ENCODE measurements at regions not wholly inside any gene's neighbourhood (a gene's known extent, or its start where the extent isn't known, plus 50 kb on each side); places are given as distances from the start of the nearest gene placed in this dataset.

- Histone ChIP-seq H3K4me1 (ENCODE audit: control extremely low read depth in 1 of 4, control insufficient read depth in 4 of 4, insufficient read depth in 4 of 4, low read length in 3 of 4) (no peaks in the 10 kb centered on the region), H3K36me3 (ENCODE audit: control insufficient read depth in 4 of 4, insufficient read depth in 4 of 4, low read length in 3 of 4) (no peaks in the 10 kb centered on the region), H3K27me3 (replicated peaks in 2 of 5; ENCODE audit: control insufficient read depth in 4 of 5, insufficient read depth in 5 of 5, low read length in 4 of 5) (no peaks in the 10 kb centered on the region), H3K4me3 (ENCODE audit: control insufficient read depth in 1 of 7, extremely low read depth in 1 of 7, insufficient read depth in 4 of 7, low read depth in 2 of 7, low read length in 6 of 7) (no peak overlapping the region), H3K9me3 (ENCODE audit: control extremely low read depth in 1 of 5, control insufficient read depth in 4 of 5, insufficient read depth in 2 of 5, low read depth in 1 of 5, low read length in 4 of 5) (no peaks in the 10 kb centered on the region), H3K27ac (ENCODE audit: insufficient read depth in 1 of 2, low read depth in 1 of 2, low read length in 2 of 2, poor library complexity in 1 of 2, severe bottlenecking in 2 of 2) (no peak overlapping the region)
- CTCF ChIA-PET, result interaction anchor here (0.6 to 1.3 kb wide), 2 partner anchors 22 to 101 kb away, joined by 4 read pairs; no protein-coding TSS in a partner anchor
- no peak for DNase-seq
- POLR2A ChIA-PET, result no interaction called here
Measured at GRCh38 chr21:25281134-25281533, 326.1 kb downstream of the MRPL39 start.

DNA sequence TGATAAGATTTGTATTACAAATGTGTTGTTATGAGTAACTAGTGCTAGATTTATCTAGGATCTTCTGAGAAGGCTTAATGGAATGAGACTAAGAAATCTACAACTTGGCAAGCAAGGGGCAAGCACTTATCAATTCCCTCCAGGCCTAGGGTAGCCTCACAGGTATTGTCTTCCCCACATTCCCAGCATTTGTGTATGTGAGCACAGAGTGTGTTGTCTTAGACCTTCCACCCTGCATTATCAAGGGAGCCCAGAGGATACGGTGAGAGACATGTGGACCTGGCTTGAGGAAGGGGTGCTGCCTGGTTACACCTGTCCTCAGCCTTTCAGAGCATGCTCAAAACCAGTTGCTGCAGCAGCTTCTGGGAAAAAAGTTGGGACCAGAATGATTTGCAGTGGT, 327.2 kb downstream of the MRPL39 start:
- 100% methylated on average over 1 of the region's 1 CpG for WGBS (ENCODE audit: insufficient coverage)
- DNase-seq, result no peak
- H3K27me3 ChIP-seq (replicated peaks in 2 of 5; ENCODE audit: control insufficient read depth in 4 of 5, insufficient read depth in 5 of 5, low read length in 4 of 5), result no peaks in the 10 kb centered on the region
- ChIA-PET CTCF (interaction anchor here (1.3 kb wide), 1 partner anchor 102 kb away, joined by 4 read pairs; no protein-coding TSS in a partner anchor), POLR2A (interaction anchor here (0.5 kb wide), 1 partner anchor 8 kb away, joined by 3 read pairs; no protein-coding TSS in a partner anchor)
- no peak overlapping the region for H3K4me3 ChIP-seq (ENCODE audit: control insufficient read depth in 1 of 7, extremely low read depth in 1 of 7, insufficient read depth in 4 of 7, low read depth in 2 of 7, low read length in 6 of 7)
- no peaks in the 10 kb centered on the region for H3K4me1 ChIP-seq (ENCODE audit: control extremely low read depth in 1 of 4, control insufficient read depth in 4 of 4, insufficient read depth in 4 of 4, low read length in 3 of 4)
- no peaks in the 10 kb centered on the region for H3K36me3 ChIP-seq (ENCODE audit: control insufficient read depth in 4 of 4, insufficient read depth in 4 of 4, low read length in 3 of 4)
- no peak overlapping the region for H3K27ac ChIP-seq (ENCODE audit: insufficient read depth in 1 of 2, low read depth in 1 of 2, low read length in 2 of 2, poor library complexity in 1 of 2, severe bottlenecking in 2 of 2)
- no peaks in the 10 kb centered on the region for H3K9me3 ChIP-seq (ENCODE audit: control extremely low read depth in 1 of 5, control insufficient read depth in 4 of 5, insufficient read depth in 2 of 5, low read depth in 1 of 5, low read length in 4 of 5)

DNA sequence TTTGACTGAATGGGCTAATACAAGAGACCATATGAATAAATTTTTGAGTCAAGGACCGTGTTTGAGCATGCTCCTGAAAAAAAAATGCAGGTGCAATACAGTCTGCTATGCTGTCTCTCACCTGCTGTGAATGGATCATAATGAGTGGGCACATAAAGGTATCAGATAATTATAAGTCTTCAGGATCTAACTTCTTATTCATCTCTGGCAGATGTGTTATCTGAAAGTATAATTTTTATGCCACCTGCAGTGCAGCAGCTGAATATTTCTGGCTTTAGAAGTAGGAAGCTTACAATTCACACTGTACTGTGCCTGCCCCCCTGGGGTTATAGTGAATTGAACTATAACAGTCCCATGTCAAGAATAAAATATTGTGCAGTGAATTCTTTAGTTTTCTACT, 333.3 kb downstream of the MRPL39 start:
- Histone ChIP-seq H3K27me3 (replicated peaks in 2 of 5; ENCODE audit: control insufficient read depth in 4 of 5, insufficient read depth in 5 of 5, low read length in 4 of 5) (no peaks in the 10 kb centered on the region), H3K4me1 (ENCODE audit: control extremely low read depth in 1 of 4, control insufficient read depth in 4 of 4, insufficient read depth in 4 of 4, low read length in 3 of 4) (no peaks in the 10 kb centered on the region), H3K27ac (ENCODE audit: insufficient read depth in 1 of 2, low read depth in 1 of 2, low read length in 2 of 2, poor library complexity in 1 of 2, severe bottlenecking in 2 of 2) (no peak overlapping the region), H3K9me3 (ENCODE audit: control extremely low read depth in 1 of 5, control insufficient read depth in 4 of 5, insufficient read depth in 2 of 5, low read depth in 1 of 5, low read length in 4 of 5) (peaks cover 0 to 2% (median 0%) of the 10 kb centered on the region in 5 experiments), H3K36me3 (ENCODE audit: control insufficient read depth in 4 of 4, insufficient read depth in 4 of 4, low read length in 3 of 4) (no peaks in the 10 kb centered on the region), H3K4me3 (ENCODE audit: control insufficient read depth in 1 of 7, extremely low read depth in 1 of 7, insufficient read depth in 4 of 7, low read depth in 2 of 7, low read length in 6 of 7) (no peak overlapping the region)
- WGBS (ENCODE audit: insufficient coverage), result no CpG with 5 or more reads among the region's 1 CpG
- ChIA-PET CTCF (interaction anchor here (1.4 kb wide), 1 partner anchor 107 kb away, joined by 3 read pairs; no protein-coding TSS in a partner anchor), POLR2A (no interaction called here)
- DNase-seq, result no peak

DNA sequence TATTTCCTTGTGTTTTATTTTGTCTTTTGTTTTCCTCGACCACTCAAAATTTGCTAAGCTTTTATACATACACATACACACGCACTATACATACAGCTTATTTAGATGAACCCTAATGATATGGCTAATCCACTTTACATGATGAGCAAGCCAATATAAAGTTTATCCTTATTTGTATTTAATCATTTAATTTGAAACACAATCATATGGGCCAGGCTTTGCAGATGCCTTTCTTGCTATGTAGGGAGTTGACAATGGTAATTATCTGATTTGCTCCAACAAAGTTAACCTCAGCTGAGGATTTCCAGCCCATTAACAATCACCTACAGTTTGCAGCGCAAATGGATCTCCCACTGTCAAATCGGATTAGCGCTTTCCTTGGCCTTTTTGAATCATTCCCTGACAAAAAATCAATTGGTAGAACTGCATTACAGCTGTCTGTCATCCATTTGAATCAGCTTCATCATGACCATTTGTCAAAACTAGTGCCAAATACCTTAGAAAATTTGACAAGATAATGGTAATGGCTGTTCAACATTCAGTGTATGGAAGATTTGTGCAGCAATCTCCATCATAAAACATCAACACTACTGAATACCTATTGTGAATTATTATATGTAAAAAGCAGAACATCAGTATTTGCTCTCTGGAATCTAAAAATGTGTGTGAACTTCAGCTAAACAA, 352.6 kb downstream of the MRPL39 start:
- CTCF ChIA-PET, result interaction anchor here (0.5 kb wide), 1 partner anchor 1152 kb away, joined by 3 read pairs; no protein-coding TSS in a partner anchor

GRCh38 chr21:25246546-25246945, 360.7 kb downstream of the MRPL39 start:
- H3K36me3 ChIP-seq (ENCODE audit: control insufficient read depth in 4 of 4, insufficient read depth in 4 of 4, low read length in 3 of 4), result no peaks in the 10 kb centered on the region
- H3K4me3 ChIP-seq (ENCODE audit: control insufficient read depth in 1 of 7, extremely low read depth in 1 of 7, insufficient read depth in 4 of 7, low read depth in 2 of 7, low read length in 6 of 7), result no peak overlapping the region
- H3K27me3 ChIP-seq (replicated peaks in 2 of 5; ENCODE audit: control insufficient read depth in 4 of 5, insufficient read depth in 5 of 5, low read length in 4 of 5), result peaks cover 0 to 2% (median 0%) of the 10 kb centered on the region in 5 experiments
- ChIA-PET CTCF (no interaction called here), POLR2A (no interaction called here)
- no peaks in the 10 kb centered on the region for H3K4me1 ChIP-seq (ENCODE audit: control extremely low read depth in 1 of 4, control insufficient read depth in 4 of 4, insufficient read depth in 4 of 4, low read length in 3 of 4)
- no CpG with 5 or more reads among the region's 1 CpG for WGBS (ENCODE audit: insufficient coverage)
- H3K9me3 ChIP-seq (ENCODE audit: control extremely low read depth in 1 of 5, control insufficient read depth in 4 of 5, insufficient read depth in 2 of 5, low read depth in 1 of 5, low read length in 4 of 5), result peaks cover 0 to 4% (median 0%) of the 10 kb centered on the region in 5 experiments
- no peak for DNase-seq
- H3K27ac ChIP-seq (ENCODE audit: insufficient read depth in 1 of 2, low read depth in 1 of 2, low read length in 2 of 2, poor library complexity in 1 of 2, severe bottlenecking in 2 of 2), result no peak overlapping the region

More for the DNA sequence above, 352.6 kb downstream of the MRPL39 start:
- Histone ChIP-seq H3K36me3 (ENCODE audit: control insufficient read depth in 4 of 4, insufficient read depth in 4 of 4, low read length in 3 of 4) (no peaks in the 10 kb centered on the region), H3K4me1 (ENCODE audit: control extremely low read depth in 1 of 4, control insufficient read depth in 4 of 4, insufficient read depth in 4 of 4, low read length in 3 of 4) (no peaks in the 10 kb centered on the region), H3K9me3 (ENCODE audit: control extremely low read depth in 1 of 5, control insufficient read depth in 4 of 5, insufficient read depth in 2 of 5, low read depth in 1 of 5, low read length in 4 of 5) (no peaks in the 10 kb centered on the region), H3K4me3 (ENCODE audit: control insufficient read depth in 1 of 7, extremely low read depth in 1 of 7, insufficient read depth in 4 of 7, low read depth in 2 of 7, low read length in 6 of 7) (no peak overlapping the region), H3K27me3 (replicated peaks in 2 of 5; ENCODE audit: control insufficient read depth in 4 of 5, insufficient read depth in 5 of 5, low read length in 4 of 5) (no peaks in the 10 kb centered on the region), H3K27ac (ENCODE audit: insufficient read depth in 1 of 2, low read depth in 1 of 2, low read length in 2 of 2, poor library complexity in 1 of 2, severe bottlenecking in 2 of 2) (no peak overlapping the region)
- 100% methylated on average over 2 of the region's 5 CpGs for WGBS (ENCODE audit: insufficient coverage)
- POLR2A ChIA-PET, result no interaction called here
- DNase-seq, result no peak

GRCh38 chr21:25244735-25245134, 362.5 kb downstream of the MRPL39 start:
- POLR2A ChIA-PET, result no interaction called here
- Histone ChIP-seq H3K4me1 (ENCODE audit: control extremely low read depth in 1 of 4, control insufficient read depth in 4 of 4, insufficient read depth in 4 of 4, low read length in 3 of 4) (no peaks in the 10 kb centered on the region), H3K27ac (ENCODE audit: insufficient read depth in 1 of 2, low read depth in 1 of 2, low read length in 2 of 2, poor library complexity in 1 of 2, severe bottlenecking in 2 of 2) (no peak overlapping the region), H3K27me3 (replicated peaks in 2 of 5; ENCODE audit: control insufficient read depth in 4 of 5, insufficient read depth in 5 of 5, low read length in 4 of 5) (peaks cover 0 to 2% (median 0%) of the 10 kb centered on the region in 5 experiments), H3K4me3 (ENCODE audit: control insufficient read depth in 1 of 7, extremely low read depth in 1 of 7, insufficient read depth in 4 of 7, low read depth in 2 of 7, low read length in 6 of 7) (no peak overlapping the region), H3K9me3 (ENCODE audit: control extremely low read depth in 1 of 5, control insufficient read depth in 4 of 5, insufficient read depth in 2 of 5, low read depth in 1 of 5, low read length in 4 of 5) (peaks cover 0 to 4% (median 0%) of the 10 kb centered on the region in 5 experiments), H3K36me3 (ENCODE audit: control insufficient read depth in 4 of 4, insufficient read depth in 4 of 4, low read length in 3 of 4) (no peaks in the 10 kb centered on the region)
- WGBS (ENCODE audit: insufficient coverage), result no CpG with 5 or more reads among the region's 1 CpG
- no peak for DNase-seq
- CTCF ChIA-PET, result no interaction called here

DNA sequence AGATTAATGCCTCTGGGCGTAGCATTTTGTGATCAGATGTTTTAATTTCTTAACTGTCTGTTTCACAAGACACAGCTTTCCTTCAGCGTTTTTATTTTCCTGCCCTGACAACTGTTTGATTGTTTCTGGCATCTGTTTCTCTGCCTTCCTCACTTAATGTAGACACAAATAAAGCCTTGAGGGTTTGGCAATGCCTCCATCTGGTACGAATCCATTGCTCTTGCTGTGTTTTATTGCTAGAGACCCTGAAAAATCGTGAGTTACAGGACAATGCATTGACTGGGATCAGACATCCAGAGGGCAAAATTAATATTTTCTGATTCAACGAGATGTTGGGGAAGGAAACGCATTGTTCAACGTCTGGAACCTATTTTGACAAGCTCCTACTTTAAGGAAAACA, 363.5 kb downstream of the MRPL39 start:
- no peak for DNase-seq
- 94% methylated on average over 7 of the region's 7 CpGs for WGBS (ENCODE audit: insufficient coverage)
- no peak overlapping the region for H3K4me3 ChIP-seq (ENCODE audit: control insufficient read depth in 1 of 7, extremely low read depth in 1 of 7, insufficient read depth in 4 of 7, low read depth in 2 of 7, low read length in 6 of 7)
- H3K27ac ChIP-seq (ENCODE audit: insufficient read depth in 1 of 2, low read depth in 1 of 2, low read length in 2 of 2, poor library complexity in 1 of 2, severe bottlenecking in 2 of 2), result no peak overlapping the region
- no peaks in the 10 kb centered on the region for H3K36me3 ChIP-seq (ENCODE audit: control insufficient read depth in 4 of 4, insufficient read depth in 4 of 4, low read length in 3 of 4)
- CTCF ChIA-PET, result no interaction called here
- H3K4me1 ChIP-seq (ENCODE audit: control extremely low read depth in 1 of 4, control insufficient read depth in 4 of 4, insufficient read depth in 4 of 4, low read length in 3 of 4), result no peaks in the 10 kb centered on the region
- POLR2A ChIA-PET, result no interaction called here
- peaks cover 0 to 2% (median 0%) of the 10 kb centered on the region in 5 experiments for H3K27me3 ChIP-seq (replicated peaks in 2 of 5; ENCODE audit: control insufficient read depth in 4 of 5, insufficient read depth in 5 of 5, low read length in 4 of 5)
- H3K9me3 ChIP-seq (ENCODE audit: control extremely low read depth in 1 of 5, control insufficient read depth in 4 of 5, insufficient read depth in 2 of 5, low read depth in 1 of 5, low read length in 4 of 5), result peaks cover 0 to 4% (median 0%) of the 10 kb centered on the region in 5 experiments
